WTC11 (cell line): ENCODE measurements at regions not wholly inside any gene's neighbourhood (a gene's known extent, or its start where the extent isn't known, plus 50 kb on each side); places are given as distances from the start of the nearest gene placed in this dataset.

Experiments
- ESRRA ChIP-seq: sonication (generic); formaldehyde crosslinking; IDR thresholded peaks from 2 replicates; pipeline ENCODE4 v1.8.1; 2022; ENCODE audit warnings: mild to moderate bottlenecking, missing genetic modification reagents, borderline replicate concordance
- IRF2 ChIP-seq: sonication (generic); formaldehyde crosslinking; IDR thresholded peaks from 2 replicates; pipeline ENCODE4 v1.8.0; 2022; ENCODE audit warnings: low read depth, missing genetic modification reagents, borderline replicate concordance
- MYBL2 ChIP-seq: sonication (generic); formaldehyde crosslinking; IDR thresholded peaks from 2 replicates; pipeline ENCODE4 v1.8.1; 2023; ENCODE audit warnings: mild to moderate bottlenecking, moderate library complexity, missing genetic modification reagents
- NFYB ChIP-seq: sonication (generic); formaldehyde crosslinking; conservative IDR thresholded peaks from 2 replicates; pipeline ENCODE4 v1.8.0; 2022; ENCODE audit warnings: low read depth, missing genetic modification reagents
- NR1H2 ChIP-seq: sonication (generic); formaldehyde crosslinking; IDR thresholded peaks from 2 replicates; pipeline ENCODE4 v1.9.0; 2021; ENCODE audit warnings: mild to moderate bottlenecking, moderate library complexity, missing genetic modification reagents
- RELA ChIP-seq: sonication (generic); formaldehyde crosslinking; IDR thresholded peaks from 2 replicates; pipeline ENCODE4 v1.8.1; 2022; ENCODE audit warnings: missing genetic modification reagents, mild to moderate bottlenecking, borderline replicate concordance
- RORB ChIP-seq: fragments of 250-450 bp; sonication (Bioruptor Pico); IDR thresholded peaks from 2 replicates; pipeline ENCODE4 v1.9.0; 2021; ENCODE audit warnings: mild to moderate bottlenecking
- USF2 ChIP-seq: sonication (generic); formaldehyde crosslinking; IDR thresholded peaks from 2 replicates; pipeline ENCODE4 v1.8.1; 2023; ENCODE audit warnings: mild to moderate bottlenecking, missing genetic modification reagents, moderate library complexity
- ZNF263 ChIP-seq: sonication (generic); formaldehyde crosslinking; IDR thresholded peaks from 2 replicates; pipeline ENCODE4 v1.8.1; 2022; ENCODE audit warnings: low read depth, mild to moderate bottlenecking, moderate library complexity, missing genetic modification reagents
- TF ChIP-seq, protein P1 (sequence below): fragments of 200-600 bp; IDR thresholded peaks from 2 replicates; pipeline ENCODE4 v1.8.0; 2022; ENCODE audit warnings: antibody characterized with exemption
- TF ChIP-seq, protein P2 (sequence below): sonication (generic); formaldehyde crosslinking; IDR thresholded peaks from 2 replicates; pipeline ENCODE4 v1.8.0; 2022; ENCODE audit warnings: mild to moderate bottlenecking, missing genetic modification reagents
- TF ChIP-seq, protein P3 (sequence below): fragments of 250-450 bp; sonication (Bioruptor Pico); IDR thresholded peaks from 2 replicates; pipeline ENCODE4 v1.9.0; 2021; ENCODE audit warnings: mild to moderate bottlenecking

DNA sequence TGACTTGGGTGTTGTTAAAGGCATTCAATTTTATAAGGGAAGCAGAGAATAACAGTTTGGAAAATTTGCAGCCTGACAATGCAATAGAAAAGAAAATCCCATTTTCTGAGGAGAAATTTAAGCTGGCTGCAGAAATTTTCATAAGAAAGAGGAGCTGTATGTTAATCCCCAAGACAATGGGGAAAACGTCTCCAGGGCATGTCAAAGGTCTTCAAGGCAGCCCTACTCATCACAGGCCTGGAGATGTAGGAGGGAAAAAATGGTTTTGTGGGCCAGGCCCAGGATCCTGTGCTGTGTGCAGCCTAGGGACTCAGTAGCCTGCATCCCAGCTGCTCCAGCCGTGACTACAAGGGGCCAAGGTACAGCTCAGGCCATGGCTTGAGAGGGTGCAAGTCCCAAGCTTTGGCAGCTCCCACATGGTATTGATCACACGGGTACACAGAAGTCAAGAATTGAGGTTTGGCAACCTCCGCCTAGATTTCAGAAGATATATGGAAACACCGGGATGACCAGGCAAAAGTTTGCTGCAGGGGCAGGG lies 846.4 kb downstream of the C12orf50 start:
- TF ChIP-seq, protein P1, sequence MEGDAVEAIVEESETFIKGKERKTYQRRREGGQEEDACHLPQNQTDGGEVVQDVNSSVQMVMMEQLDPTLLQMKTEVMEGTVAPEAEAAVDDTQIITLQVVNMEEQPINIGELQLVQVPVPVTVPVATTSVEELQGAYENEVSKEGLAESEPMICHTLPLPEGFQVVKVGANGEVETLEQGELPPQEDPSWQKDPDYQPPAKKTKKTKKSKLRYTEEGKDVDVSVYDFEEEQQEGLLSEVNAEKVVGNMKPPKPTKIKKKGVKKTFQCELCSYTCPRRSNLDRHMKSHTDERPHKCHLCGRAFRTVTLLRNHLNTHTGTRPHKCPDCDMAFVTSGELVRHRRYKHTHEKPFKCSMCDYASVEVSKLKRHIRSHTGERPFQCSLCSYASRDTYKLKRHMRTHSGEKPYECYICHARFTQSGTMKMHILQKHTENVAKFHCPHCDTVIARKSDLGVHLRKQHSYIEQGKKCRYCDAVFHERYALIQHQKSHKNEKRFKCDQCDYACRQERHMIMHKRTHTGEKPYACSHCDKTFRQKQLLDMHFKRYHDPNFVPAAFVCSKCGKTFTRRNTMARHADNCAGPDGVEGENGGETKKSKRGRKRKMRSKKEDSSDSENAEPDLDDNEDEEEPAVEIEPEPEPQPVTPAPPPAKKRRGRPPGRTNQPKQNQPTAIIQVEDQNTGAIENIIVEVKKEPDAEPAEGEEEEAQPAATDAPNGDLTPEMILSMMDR, result no peak
- TF ChIP-seq RORB (CRISPR knock-in tag) (no peak), MYBL2 (CRISPR knock-in tag) (no peak), IRF2 (CRISPR knock-in tag) (no peak), NR1H2 (CRISPR knock-in tag) (no peak), ZNF263 (CRISPR knock-in tag) (no peak), ESRRA (CRISPR knock-in tag) (no peak), USF2 (CRISPR knock-in tag) (no peak), NFYB (CRISPR knock-in tag) (no peak), RELA (CRISPR knock-in tag) (no peak)
- TF ChIP-seq, protein P2, sequence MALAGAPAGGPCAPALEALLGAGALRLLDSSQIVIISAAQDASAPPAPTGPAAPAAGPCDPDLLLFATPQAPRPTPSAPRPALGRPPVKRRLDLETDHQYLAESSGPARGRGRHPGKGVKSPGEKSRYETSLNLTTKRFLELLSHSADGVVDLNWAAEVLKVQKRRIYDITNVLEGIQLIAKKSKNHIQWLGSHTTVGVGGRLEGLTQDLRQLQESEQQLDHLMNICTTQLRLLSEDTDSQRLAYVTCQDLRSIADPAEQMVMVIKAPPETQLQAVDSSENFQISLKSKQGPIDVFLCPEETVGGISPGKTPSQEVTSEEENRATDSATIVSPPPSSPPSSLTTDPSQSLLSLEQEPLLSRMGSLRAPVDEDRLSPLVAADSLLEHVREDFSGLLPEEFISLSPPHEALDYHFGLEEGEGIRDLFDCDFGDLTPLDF, result no peak
- TF ChIP-seq, protein P3, sequence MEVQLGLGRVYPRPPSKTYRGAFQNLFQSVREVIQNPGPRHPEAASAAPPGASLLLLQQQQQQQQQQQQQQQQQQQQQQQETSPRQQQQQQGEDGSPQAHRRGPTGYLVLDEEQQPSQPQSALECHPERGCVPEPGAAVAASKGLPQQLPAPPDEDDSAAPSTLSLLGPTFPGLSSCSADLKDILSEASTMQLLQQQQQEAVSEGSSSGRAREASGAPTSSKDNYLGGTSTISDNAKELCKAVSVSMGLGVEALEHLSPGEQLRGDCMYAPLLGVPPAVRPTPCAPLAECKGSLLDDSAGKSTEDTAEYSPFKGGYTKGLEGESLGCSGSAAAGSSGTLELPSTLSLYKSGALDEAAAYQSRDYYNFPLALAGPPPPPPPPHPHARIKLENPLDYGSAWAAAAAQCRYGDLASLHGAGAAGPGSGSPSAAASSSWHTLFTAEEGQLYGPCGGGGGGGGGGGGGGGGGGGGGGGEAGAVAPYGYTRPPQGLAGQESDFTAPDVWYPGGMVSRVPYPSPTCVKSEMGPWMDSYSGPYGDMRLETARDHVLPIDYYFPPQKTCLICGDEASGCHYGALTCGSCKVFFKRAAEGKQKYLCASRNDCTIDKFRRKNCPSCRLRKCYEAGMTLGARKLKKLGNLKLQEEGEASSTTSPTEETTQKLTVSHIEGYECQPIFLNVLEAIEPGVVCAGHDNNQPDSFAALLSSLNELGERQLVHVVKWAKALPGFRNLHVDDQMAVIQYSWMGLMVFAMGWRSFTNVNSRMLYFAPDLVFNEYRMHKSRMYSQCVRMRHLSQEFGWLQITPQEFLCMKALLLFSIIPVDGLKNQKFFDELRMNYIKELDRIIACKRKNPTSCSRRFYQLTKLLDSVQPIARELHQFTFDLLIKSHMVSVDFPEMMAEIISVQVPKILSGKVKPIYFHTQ (CRISPR knock-in tag), result no peak
